Fibroblast of mammary gland (primary cell): ENCODE measurements at regions not wholly inside any gene's neighbourhood (a gene's known extent, or its start where the extent isn't known, plus 50 kb on each side); places are given as distances from the start of the nearest gene placed in this dataset.

Experiments used
- DNase-seq: peaks from one replicate; pipeline ENCODE4 v3.0.0-alpha.2; 2010; ENCODE audit warnings: low read depth
- H3K4me3 ChIP-seq: 2 replicates; pipeline ENCODE4 v1.5.1; 2011; ENCODE audit warnings: low read depth, mild to moderate bottlenecking, low read length, moderate library complexity; ENCODE audit not compliant: control insufficient read depth
- TF ChIP-seq, protein P1 (sequence below): conservative IDR thresholded peaks from 2 replicates; pipeline ENCODE4 v1.5.1; 2011; ENCODE audit warnings: low read depth, low read length, inconsistent platforms; ENCODE audit not compliant: control insufficient read depth, insufficient read depth

DNA sequence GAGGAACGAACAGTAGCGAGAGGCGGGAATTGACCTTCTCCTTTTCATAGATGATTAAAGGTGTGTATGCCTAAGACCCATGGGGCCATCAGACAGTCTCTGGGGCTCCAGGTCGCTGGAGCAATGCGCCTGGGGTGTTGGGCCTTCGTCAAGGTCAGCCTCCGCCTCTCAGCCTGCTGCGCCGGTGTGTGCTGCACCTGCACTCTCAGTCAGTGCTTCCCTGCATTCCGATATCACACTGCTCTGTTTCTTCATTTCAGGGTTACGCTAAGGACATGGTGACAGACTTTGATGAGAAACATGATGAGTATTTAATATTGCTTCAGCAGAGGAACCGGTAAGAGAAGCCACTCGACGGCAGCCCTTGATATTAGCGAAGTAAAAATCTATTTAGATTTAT is 68.2 kb downstream of the KATNIP start:
- DNase-seq: no peak
- TF ChIP-seq, protein P1, sequence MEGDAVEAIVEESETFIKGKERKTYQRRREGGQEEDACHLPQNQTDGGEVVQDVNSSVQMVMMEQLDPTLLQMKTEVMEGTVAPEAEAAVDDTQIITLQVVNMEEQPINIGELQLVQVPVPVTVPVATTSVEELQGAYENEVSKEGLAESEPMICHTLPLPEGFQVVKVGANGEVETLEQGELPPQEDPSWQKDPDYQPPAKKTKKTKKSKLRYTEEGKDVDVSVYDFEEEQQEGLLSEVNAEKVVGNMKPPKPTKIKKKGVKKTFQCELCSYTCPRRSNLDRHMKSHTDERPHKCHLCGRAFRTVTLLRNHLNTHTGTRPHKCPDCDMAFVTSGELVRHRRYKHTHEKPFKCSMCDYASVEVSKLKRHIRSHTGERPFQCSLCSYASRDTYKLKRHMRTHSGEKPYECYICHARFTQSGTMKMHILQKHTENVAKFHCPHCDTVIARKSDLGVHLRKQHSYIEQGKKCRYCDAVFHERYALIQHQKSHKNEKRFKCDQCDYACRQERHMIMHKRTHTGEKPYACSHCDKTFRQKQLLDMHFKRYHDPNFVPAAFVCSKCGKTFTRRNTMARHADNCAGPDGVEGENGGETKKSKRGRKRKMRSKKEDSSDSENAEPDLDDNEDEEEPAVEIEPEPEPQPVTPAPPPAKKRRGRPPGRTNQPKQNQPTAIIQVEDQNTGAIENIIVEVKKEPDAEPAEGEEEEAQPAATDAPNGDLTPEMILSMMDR: no peak
- H3K4me3 ChIP-seq: no peak overlapping the region

- no peak for DNase-seq
Measured at GRCh38 chr16:27618606-27619327, 68.8 kb downstream of the KATNIP start.

GRCh38 chr16:27620541-27620940 is 70.6 kb downstream of the KATNIP start:
- DNase-seq: no peak
- H3K4me3 ChIP-seq: no peak overlapping the region
- TF ChIP-seq, protein P1: no peak

More at GRCh38 chr16:27618606-27619327, 68.8 kb downstream of the KATNIP start:
- H3K4me3 ChIP-seq: no peak overlapping the region
- TF ChIP-seq, protein P1: no peak

GRCh38 chr16:27624154-27625049 is 74.5 kb downstream of the KATNIP start:
- no peak overlapping the region for H3K4me3 ChIP-seq
- TF ChIP-seq, protein P1: no peak
- DNase-seq: no peak

DNA sequence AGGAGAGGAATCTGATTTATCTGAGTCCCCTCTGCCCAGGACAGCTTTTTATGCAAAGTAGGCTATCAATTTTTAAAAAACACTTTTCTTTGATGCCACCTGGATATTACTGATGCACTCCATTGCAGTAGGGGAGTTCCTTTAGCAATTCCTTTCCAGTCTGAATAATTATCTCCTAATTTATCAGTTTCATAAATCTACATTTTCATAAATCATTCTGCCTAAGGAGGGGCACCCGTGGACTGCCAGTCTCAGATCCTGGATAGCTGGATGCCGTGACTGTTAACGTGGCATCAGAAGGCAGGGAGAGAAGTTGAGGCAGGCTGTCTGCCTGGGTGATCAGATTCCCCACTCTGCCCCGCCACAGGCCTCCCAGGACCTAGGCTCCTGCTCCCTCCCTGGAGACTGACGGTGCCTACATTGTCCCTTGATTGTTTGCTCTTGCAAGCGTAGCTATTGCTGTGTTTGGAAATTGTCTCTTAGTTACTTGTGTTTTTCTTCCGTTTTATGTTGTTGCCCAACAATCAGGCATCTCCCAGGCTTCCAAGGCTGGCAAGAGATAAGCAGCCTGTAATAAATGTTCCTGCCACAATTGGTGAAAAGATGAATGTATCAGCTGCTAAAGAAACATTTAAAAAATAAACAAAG is 75.2 kb downstream of the KATNIP start:
- H3K4me3 ChIP-seq: no peak overlapping the region
- TF ChIP-seq, protein P1: no peak
- no peak for DNase-seq

- TF ChIP-seq, protein P1: no peak
- no peak for DNase-seq
- no peak overlapping the region for H3K4me3 ChIP-seq
Measured at GRCh38 chr16:27627136-27627535, 77.2 kb downstream of the KATNIP start.
